IMR-90 (cell line): ENCODE measurements at regions not wholly inside any gene's neighbourhood (a gene's known extent, or its start where the extent isn't known, plus 50 kb on each side); places are given as distances from the start of the nearest gene placed in this dataset.

ENCODE experiments used
- CHD1 ChIP-seq: IDR thresholded peaks from 2 replicates; pipeline ENCODE4 v1.6.1; 2012; ENCODE audit warnings: low read depth, low read length, improper control_type of control experiment
- CTCF ChIP-seq: conservative IDR thresholded peaks from 2 replicates; pipeline ENCODE4 v1.5.1; 2012; ENCODE audit warnings: mild to moderate bottlenecking, low read depth, low read length, improper control_type of control experiment
- ELK1 ChIP-seq: fragments of 150-350 bp; IDR thresholded peaks from 2 replicates; pipeline ENCODE4 v1.6.1; 2016; ENCODE audit warnings: low read depth, mild to moderate bottlenecking, low read length, moderate library complexity, borderline replicate concordance
- POLR2A ChIP-seq: IDR thresholded peaks from 2 replicates; pipeline ENCODE4 v1.6.1; 2012; ENCODE audit warnings: mild to moderate bottlenecking, low read depth, low read length

DNA sequence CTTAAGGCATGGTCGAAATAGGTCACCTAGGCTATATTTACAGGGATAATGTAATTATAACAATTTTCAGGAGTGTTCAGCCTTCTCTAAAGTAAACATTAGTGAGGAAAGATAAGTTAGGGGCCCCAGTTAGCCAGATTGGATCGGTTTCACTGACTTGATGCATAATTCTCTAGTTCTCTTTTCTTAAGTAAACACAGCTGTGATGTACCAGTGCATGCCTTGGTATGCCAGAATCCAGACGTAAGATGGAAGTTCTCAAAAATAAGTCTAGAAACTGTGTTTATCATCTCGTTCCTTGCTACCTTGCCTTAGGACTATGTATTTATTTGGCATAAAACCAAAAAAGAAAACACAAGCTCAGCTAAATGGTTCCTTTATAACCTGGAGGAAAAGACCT lies 442.2 kb upstream of the CLINT1 start:
- TF ChIP-seq ELK1 (no peak), CHD1 (no peak), POLR2A (no peak), CTCF (no peak)
